Hindlimb muscle (tissue), 1 donor: ENCODE measurements at regions not wholly inside any gene's neighbourhood (a gene's known extent, or its start where the extent isn't known, plus 50 kb on each side); places are given as distances from the start of the nearest gene placed in this dataset.

Source experiments
- DNase-seq: peaks from one replicate; pipeline ENCODE4 v3.0.0-alpha.2; 2013

DNA sequence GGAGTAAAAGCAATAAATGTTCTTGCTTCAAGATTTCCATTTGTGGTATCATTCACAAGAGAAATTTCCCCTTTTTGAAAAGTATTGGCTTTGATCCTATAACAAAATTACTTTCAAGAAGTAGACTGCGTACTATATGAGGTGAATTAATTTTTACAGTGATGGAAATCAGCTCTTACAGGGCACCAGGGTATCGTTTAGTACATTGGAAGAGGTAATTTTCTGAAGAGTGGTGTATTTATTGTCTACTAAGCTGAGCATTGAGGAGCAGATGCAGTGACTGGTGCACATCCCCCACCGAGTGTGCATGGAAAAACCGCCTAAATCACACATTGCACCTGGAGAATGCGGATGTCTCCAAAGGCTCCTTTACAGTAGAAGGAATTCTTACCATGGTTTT is 209.5 kb downstream of the SAMD5 start:
- DNase-seq, result no peak

GRCh38 chr6:147722158-147722557 is 213.7 kb downstream of the SAMD5 start:
- DNase-seq, result no peak

DNA sequence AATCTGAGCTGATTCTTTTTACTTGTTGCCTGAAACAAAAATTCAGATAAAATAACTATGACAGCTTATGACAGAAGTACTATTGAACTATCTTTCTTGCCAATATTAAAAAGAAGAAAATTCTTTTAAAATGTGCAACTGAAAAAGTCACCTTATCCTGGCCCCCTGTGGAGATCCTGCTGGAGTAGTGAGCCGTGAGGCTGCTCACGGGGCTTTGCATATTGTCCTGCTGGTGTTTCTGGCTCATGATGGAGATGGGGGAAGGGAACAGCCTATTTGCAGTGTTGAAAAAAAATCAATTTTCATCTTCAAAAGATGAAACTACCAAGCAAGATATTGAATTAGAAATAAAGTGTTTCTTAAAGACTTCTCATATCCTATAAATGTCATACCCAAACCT is 216.0 kb downstream of the SAMD5 start:
- DNase-seq, result no peak

DNA sequence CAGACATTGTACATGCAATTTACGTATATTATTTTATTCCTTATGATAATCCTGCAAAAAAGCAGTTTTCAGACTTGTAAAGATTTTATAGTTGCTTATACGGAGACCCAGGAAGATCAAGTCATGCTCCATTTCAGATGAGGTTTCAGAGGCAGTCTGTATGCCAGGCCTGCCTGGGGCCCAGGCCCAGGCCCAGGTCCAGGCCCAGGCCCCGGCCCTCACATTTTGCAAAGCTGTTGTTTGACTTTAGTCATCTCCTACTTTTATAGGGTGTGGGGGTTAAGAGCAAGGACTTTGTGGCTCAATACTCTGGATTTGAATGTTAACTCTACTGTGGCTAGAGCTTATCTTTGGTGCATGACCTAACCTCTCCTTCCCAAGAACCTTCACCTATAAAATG is 217.9 kb downstream of the SAMD5 start:
- DNase-seq, result no peak

- no peak for DNase-seq
Observed at GRCh38 chr6:147728903-147729302, 220.4 kb downstream of the SAMD5 start.

- DNase-seq, result peak; percentile 29
Observed at GRCh38 chr6:147733686-147734085, 225.2 kb downstream of the SAMD5 start.

- no peak for DNase-seq
Observed at GRCh38 chr6:147734151-147734550, 225.7 kb downstream of the SAMD5 start.

- DNase-seq, result no peak
Observed at GRCh38 chr6:147735924-147736323, 227.4 kb downstream of the SAMD5 start.

GRCh38 chr6:147737115-147737514 is 228.6 kb downstream of the SAMD5 start:
- DNase-seq, result no peak

- DNase-seq, result no peak
Observed at GRCh38 chr6:147738099-147738498, 229.6 kb downstream of the SAMD5 start.

DNA sequence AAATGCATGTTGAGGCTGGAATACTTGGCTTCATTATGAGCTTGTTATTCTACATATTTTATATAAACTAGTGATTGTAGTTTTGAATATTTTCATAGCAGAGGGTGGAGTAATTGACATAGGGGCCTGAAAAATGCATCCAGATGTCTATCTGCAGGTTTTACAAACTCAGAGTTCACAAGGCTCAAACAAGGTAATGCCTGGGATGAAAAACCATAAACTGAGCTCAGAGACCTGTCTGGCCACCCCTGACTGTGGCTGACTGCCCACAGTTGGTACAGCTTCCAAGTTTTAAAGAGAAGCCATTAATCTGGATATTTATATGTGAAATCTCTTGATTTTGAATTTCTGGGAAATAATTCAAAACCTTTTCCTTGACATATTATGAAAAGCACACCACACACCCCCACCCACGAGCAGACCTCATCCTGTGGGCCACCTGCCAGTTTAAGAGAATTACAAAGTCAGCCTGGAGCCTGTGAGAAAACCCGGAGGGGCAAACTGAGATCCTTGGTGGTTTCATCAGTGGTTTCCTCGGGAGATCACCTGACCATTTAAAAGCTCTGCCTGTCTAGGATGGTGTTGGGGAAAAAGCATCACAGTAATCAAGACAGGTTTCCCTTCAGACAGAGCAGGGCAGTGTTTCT is 230.1 kb downstream of the SAMD5 start:
- DNase-seq, result peak; percentile 17

GRCh38 chr6:147740326-147740725 is 231.8 kb downstream of the SAMD5 start:
- DNase-seq, result no peak

- no peak for DNase-seq
Observed at GRCh38 chr6:147740916-147741315, 232.4 kb downstream of the SAMD5 start.

- no peak for DNase-seq
Observed at GRCh38 chr6:147741389-147741788, 232.9 kb downstream of the SAMD5 start.

DNA sequence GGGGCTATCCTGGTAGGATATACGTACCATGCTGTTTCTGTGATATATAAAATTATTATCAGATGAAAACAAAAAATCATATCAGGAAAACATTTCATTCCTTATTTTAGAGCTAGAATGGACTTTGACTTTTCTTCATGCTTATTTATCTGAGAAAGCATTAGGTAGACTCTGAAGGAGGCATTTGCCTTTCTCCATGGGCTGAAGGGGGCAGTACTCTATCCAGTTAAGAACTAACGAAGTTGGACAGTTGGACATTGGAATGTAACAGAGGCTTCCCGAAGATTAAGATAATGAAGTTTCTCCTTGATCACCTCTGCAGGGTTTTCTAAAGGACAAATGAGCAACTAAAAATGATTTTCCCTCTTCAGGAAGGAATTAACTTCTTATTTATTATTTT is 233.9 kb downstream of the SAMD5 start:
- DNase-seq, result no peak

GRCh38 chr6:147744012-147744411 is 235.5 kb downstream of the SAMD5 start:
- no peak for DNase-seq

DNA sequence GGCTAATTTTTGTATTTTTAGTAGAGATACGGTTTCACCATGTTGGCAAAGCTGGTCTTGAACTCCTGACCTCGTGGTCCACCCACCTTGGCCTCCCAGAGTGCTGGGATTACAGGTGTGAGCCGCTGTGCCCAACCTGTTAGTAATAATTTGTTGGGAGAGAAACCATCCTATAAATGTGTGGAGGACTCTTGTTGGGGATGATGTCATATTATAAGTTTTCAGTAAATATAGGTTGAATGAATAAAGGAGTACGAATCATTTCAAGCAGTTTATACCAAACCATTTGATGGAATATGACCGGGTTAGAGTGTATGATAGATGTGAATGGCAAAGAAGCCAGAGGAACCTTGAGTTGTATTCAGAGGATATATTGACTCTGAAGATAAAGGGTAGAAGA is 240.8 kb downstream of the SAMD5 start:
- no peak for DNase-seq

- DNase-seq, result no peak
Observed at GRCh38 chr6:147750413-147750812, 241.9 kb downstream of the SAMD5 start.

DNA sequence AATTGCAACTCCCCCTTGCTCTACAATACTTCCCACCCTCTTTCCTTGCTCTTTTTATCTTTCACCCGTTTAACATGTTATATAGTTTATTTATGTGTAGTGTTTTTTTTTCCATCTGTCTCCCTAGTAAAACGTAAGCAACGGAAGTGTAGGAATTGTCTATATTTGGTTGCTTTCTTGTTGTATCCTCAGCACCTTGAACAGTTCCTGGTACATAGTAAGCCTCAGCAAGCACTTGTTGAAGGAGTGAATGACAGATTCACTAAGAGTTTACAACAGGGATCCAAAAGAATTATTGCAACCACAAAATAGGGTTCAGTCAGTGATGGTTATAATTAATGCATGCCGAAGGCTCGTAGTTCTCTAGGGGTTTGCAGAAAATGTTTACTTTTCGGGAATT is 242.7 kb downstream of the SAMD5 start:
- DNase-seq, result no peak

GRCh38 chr6:147752689-147753403 is 244.4 kb downstream of the SAMD5 start:
- no peak for DNase-seq

DNA sequence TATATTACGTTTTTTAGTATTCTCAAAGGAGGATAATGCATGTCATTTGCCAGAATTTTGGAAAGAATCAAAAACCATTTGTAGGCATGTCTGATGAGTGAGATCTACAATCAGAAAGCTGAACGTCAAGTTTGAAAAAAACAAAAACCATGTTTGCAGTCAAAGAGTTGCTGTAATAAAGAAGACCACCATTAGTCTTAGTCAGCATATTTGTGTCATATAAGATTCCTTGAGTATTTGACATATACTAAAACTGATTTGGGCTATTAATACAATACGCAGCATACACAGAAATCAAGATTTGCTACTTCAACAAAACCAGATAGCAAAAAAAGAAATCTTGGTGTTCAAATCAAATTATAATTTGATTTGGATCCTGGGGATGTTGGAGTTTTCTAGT is 247.5 kb downstream of the SAMD5 start:
- DNase-seq, result no peak

- no peak for DNase-seq
Observed at GRCh38 chr6:147756891-147757290, 248.4 kb downstream of the SAMD5 start.

- no peak for DNase-seq
Observed at GRCh38 chr6:147757291-147757690, 248.8 kb downstream of the SAMD5 start.

GRCh38 chr6:147758303-147758702 is 249.8 kb downstream of the SAMD5 start:
- DNase-seq, result no peak

- no peak for DNase-seq
Observed at GRCh38 chr6:147759093-147759492, 250.6 kb downstream of the SAMD5 start.
